GM12878 (cell line): ENCODE measurements at regions not wholly inside any gene's neighbourhood (a gene's known extent, or its start where the extent isn't known, plus 50 kb on each side); places are given as distances from the start of the nearest gene placed in this dataset.

Source experiments
- CHD1 ChIP-seq: IDR thresholded peaks from 2 replicates; pipeline ENCODE4 v1.6.1; 2012; ENCODE audit warnings: low read depth, low read length, improper control_type of control experiment
- CREB1 ChIP-seq: IDR thresholded peaks from 2 replicates; pipeline ENCODE4 v1.6.1; 2012; ENCODE audit warnings: low read depth, mild to moderate bottlenecking, inconsistent platforms
- EZH2 ChIP-seq: IDR thresholded peaks from 2 replicates; pipeline ENCODE4 v1.6.1; 2012; ENCODE audit warnings: low read depth, mild to moderate bottlenecking, control low read depth, inconsistent platforms, low read length, borderline replicate concordance; ENCODE audit not compliant: control insufficient read depth
- MXI1 ChIP-seq: fragments of 150-350 bp; IDR thresholded peaks from 2 replicates; pipeline ENCODE4 v1.6.1; 2011; ENCODE audit warnings: low read depth, mild to moderate bottlenecking, inconsistent platforms, low read length, improper control_type of control experiment
- PAX8 ChIP-seq: fragments of 450-650 bp; IDR thresholded peaks from 2 replicates; pipeline ENCODE4 v1.6.1; 2017; ENCODE audit warnings: mild to moderate bottlenecking, moderate library complexity
- RAD51 ChIP-seq: fragments of 450-650 bp; IDR thresholded peaks from 2 replicates; pipeline ENCODE4 v1.6.1; 2016; ENCODE audit warnings: moderate library complexity, mild to moderate bottlenecking, inconsistent platforms
- ZBTB33 ChIP-seq: fragments of 450-650 bp; IDR thresholded peaks from 2 replicates; pipeline ENCODE4 v1.6.1; 2017; ENCODE audit warnings: mild to moderate bottlenecking
- TF ChIP-seq, protein P1 (sequence below), 3 experiments: IDR thresholded peaks in 2 of 3; conservative IDR thresholded peaks in 1 of 3; 2 replicates each; pipeline ENCODE4 v1.5.1; 2011; ENCODE audit warnings: low read depth in 3 of 3, low read length in 3 of 3, mild to moderate bottlenecking in 3 of 3, control low read depth in 2 of 3, moderate library complexity in 2 of 3, inconsistent platforms in 1 of 3, mixed read lengths in 1 of 3; ENCODE audit not compliant: control insufficient read depth in 2 of 3, insufficient read depth in 1 of 3; ENCODE audit errors: extremely low read depth in 1 of 3
- TF ChIP-seq, protein P2 (sequence below): IDR thresholded peaks from 2 replicates; pipeline ENCODE4 v1.6.1; 2012; ENCODE audit warnings: low read depth, low read length, improper control_type of control experiment

GRCh38 chr14:42734041-42734440 lies 1127.4 kb downstream of the LRFN5 start:
- TF ChIP-seq, protein P1, sequence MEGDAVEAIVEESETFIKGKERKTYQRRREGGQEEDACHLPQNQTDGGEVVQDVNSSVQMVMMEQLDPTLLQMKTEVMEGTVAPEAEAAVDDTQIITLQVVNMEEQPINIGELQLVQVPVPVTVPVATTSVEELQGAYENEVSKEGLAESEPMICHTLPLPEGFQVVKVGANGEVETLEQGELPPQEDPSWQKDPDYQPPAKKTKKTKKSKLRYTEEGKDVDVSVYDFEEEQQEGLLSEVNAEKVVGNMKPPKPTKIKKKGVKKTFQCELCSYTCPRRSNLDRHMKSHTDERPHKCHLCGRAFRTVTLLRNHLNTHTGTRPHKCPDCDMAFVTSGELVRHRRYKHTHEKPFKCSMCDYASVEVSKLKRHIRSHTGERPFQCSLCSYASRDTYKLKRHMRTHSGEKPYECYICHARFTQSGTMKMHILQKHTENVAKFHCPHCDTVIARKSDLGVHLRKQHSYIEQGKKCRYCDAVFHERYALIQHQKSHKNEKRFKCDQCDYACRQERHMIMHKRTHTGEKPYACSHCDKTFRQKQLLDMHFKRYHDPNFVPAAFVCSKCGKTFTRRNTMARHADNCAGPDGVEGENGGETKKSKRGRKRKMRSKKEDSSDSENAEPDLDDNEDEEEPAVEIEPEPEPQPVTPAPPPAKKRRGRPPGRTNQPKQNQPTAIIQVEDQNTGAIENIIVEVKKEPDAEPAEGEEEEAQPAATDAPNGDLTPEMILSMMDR (IDR thresholded peaks at IDR 0.05 in 2 of 3, conservative IDR thresholded peaks at IDR 0.05 in 1 of 3; ENCODE audit: control insufficient read depth in 2 of 3, extremely low read depth in 1 of 3, insufficient read depth in 1 of 3, low read depth in 3 of 3, low read length in 3 of 3): no peak
- TF ChIP-seq CHD1 (no peak), CREB1 (no peak), PAX8 (no peak), RAD51 (no peak), EZH2 (no peak), ZBTB33 (no peak), MXI1 (no peak)
- TF ChIP-seq, protein P2, sequence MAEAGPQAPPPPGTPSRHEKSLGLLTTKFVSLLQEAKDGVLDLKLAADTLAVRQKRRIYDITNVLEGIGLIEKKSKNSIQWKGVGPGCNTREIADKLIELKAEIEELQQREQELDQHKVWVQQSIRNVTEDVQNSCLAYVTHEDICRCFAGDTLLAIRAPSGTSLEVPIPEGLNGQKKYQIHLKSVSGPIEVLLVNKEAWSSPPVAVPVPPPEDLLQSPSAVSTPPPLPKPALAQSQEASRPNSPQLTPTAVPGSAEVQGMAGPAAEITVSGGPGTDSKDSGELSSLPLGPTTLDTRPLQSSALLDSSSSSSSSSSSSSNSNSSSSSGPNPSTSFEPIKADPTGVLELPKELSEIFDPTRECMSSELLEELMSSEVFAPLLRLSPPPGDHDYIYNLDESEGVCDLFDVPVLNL: no peak
